ENCODE measurements at regions not wholly inside any gene's neighbourhood (a gene's known extent, or its start where the extent isn't known, plus 50 kb on each side); places are given as distances from the start of the nearest gene placed in this dataset.

GRCh38 chr2:2523461-2524347 lies 192.6 kb upstream of the MYT1L start:
- Mint-ChIP-seq H3K9me3 (peaks cover 9% of the 10 kb centered on the region), H3K4me1 (no peaks in the 10 kb centered on the region), H3K27me3 (no peaks in the 10 kb centered on the region), H3K36me3 (ENCODE audit: insufficient read depth) (no peaks in the 10 kb centered on the region), H3K4me3 (no peak overlapping the region), H3K27ac (ENCODE audit: low read depth) (no peak overlapping the region)
- ATAC-seq (replicated peaks; ENCODE audit: extremely low read depth, poor library complexity, severe bottlenecking) = no peak
- DNase-seq (ENCODE audit: low spot score in 2 of 2) = no peak

GRCh38 chr2:2520401-2520811 lies 189.3 kb upstream of the MYT1L start:
- Mint-ChIP-seq H3K9me3 (peaks cover 15% of the 10 kb centered on the region), H3K27ac (ENCODE audit: low read depth) (no peak overlapping the region), H3K36me3 (ENCODE audit: insufficient read depth) (no peaks in the 10 kb centered on the region), H3K4me1 (no peaks in the 10 kb centered on the region), H3K4me3 (no peak overlapping the region), H3K27me3 (peaks cover 9% of the 10 kb centered on the region)
- no peak for DNase-seq (ENCODE audit: low spot score in 2 of 2)
- ATAC-seq (replicated peaks; ENCODE audit: extremely low read depth, poor library complexity, severe bottlenecking) = no peak

GRCh38 chr2:2519381-2519780 lies 188.3 kb upstream of the MYT1L start:
- H3K4me3 Mint-ChIP-seq = no peak overlapping the region
- no peaks in the 10 kb centered on the region for H3K36me3 Mint-ChIP-seq (ENCODE audit: insufficient read depth)
- DNase-seq (ENCODE audit: low spot score in 2 of 2) = no peak
- H3K4me1 Mint-ChIP-seq = no peaks in the 10 kb centered on the region
- H3K27me3 Mint-ChIP-seq = peaks cover 9% of the 10 kb centered on the region
- H3K27ac Mint-ChIP-seq (ENCODE audit: low read depth) = no peak overlapping the region
- no peak for ATAC-seq (replicated peaks; ENCODE audit: extremely low read depth, poor library complexity, severe bottlenecking)
- H3K9me3 Mint-ChIP-seq = peaks cover 15% of the 10 kb centered on the region

- Mint-ChIP-seq H3K9me3 (peaks cover 15% of the 10 kb centered on the region), H3K4me3 (no peak overlapping the region), H3K36me3 (ENCODE audit: insufficient read depth) (no peaks in the 10 kb centered on the region)
Measured at GRCh38 chr2:2517399-2517798, 186.3 kb upstream of the MYT1L start.

GRCh38 chr2:2516386-2516785 lies 185.3 kb upstream of the MYT1L start:
- H3K9me3 Mint-ChIP-seq = peaks cover 6% of the 10 kb centered on the region
- ATAC-seq (replicated peaks; ENCODE audit: extremely low read depth, poor library complexity, severe bottlenecking) (no peak), DNase-seq (ENCODE audit: low spot score in 2 of 2) (no peak)
- no peaks in the 10 kb centered on the region for H3K36me3 Mint-ChIP-seq (ENCODE audit: insufficient read depth)
- H3K4me1 Mint-ChIP-seq = no peaks in the 10 kb centered on the region
- H3K4me3 Mint-ChIP-seq = no peak overlapping the region
- H3K27me3 Mint-ChIP-seq = peaks cover 9% of the 10 kb centered on the region
- no peak overlapping the region for H3K27ac Mint-ChIP-seq (ENCODE audit: low read depth)

More at GRCh38 chr2:2517399-2517798, 186.3 kb upstream of the MYT1L start:
- no peak for ATAC-seq (replicated peaks; ENCODE audit: extremely low read depth, poor library complexity, severe bottlenecking)
- no peak for DNase-seq (ENCODE audit: low spot score in 2 of 2)
- H3K27ac Mint-ChIP-seq (ENCODE audit: low read depth) = no peak overlapping the region
- no peaks in the 10 kb centered on the region for H3K4me1 Mint-ChIP-seq
- peaks cover 9% of the 10 kb centered on the region for H3K27me3 Mint-ChIP-seq

- no peaks in the 10 kb centered on the region for H3K4me1 Mint-ChIP-seq
- H3K9me3 Mint-ChIP-seq = peaks cover 11% of the 10 kb centered on the region
- ATAC-seq (replicated peaks; ENCODE audit: extremely low read depth, poor library complexity, severe bottlenecking) (no peak), DNase-seq (ENCODE audit: low spot score in 2 of 2) (no peak)
- H3K36me3 Mint-ChIP-seq (ENCODE audit: insufficient read depth) = no peaks in the 10 kb centered on the region
- H3K27ac Mint-ChIP-seq (ENCODE audit: low read depth) = no peak overlapping the region
- H3K27me3 Mint-ChIP-seq = peaks cover 9% of the 10 kb centered on the region
- H3K4me3 Mint-ChIP-seq = no peak overlapping the region
Measured at GRCh38 chr2:2512931-2513330, 181.9 kb upstream of the MYT1L start.

GRCh38 chr2:2507417-2507997 lies 176.4 kb upstream of the MYT1L start:
- DNase-seq (ENCODE audit: low spot score in 2 of 2) = no peak
- H3K9me3 Mint-ChIP-seq = peaks cover 5% of the 10 kb centered on the region

GRCh38 chr2:2506536-2506935 lies 175.5 kb upstream of the MYT1L start:
- no peaks in the 10 kb centered on the region for H3K4me1 Mint-ChIP-seq
- no peak overlapping the region for H3K27ac Mint-ChIP-seq (ENCODE audit: low read depth)
- no peaks in the 10 kb centered on the region for H3K36me3 Mint-ChIP-seq (ENCODE audit: insufficient read depth)
- H3K9me3 Mint-ChIP-seq = peaks cover 5% of the 10 kb centered on the region
- DNase-seq (ENCODE audit: low spot score in 2 of 2) (no peak), ATAC-seq (replicated peaks; ENCODE audit: extremely low read depth, poor library complexity, severe bottlenecking) (no peak)
- no peak overlapping the region for H3K4me3 Mint-ChIP-seq
- peaks cover 10% of the 10 kb centered on the region for H3K27me3 Mint-ChIP-seq

More at GRCh38 chr2:2507417-2507997, 176.4 kb upstream of the MYT1L start:
- H3K36me3 Mint-ChIP-seq (ENCODE audit: insufficient read depth) = no peaks in the 10 kb centered on the region
- H3K27me3 Mint-ChIP-seq = peaks cover 10% of the 10 kb centered on the region
- ATAC-seq (replicated peaks; ENCODE audit: extremely low read depth, poor library complexity, severe bottlenecking) = no peak
- H3K4me1 Mint-ChIP-seq = no peaks in the 10 kb centered on the region
- no peak overlapping the region for H3K27ac Mint-ChIP-seq (ENCODE audit: low read depth)
- H3K4me3 Mint-ChIP-seq = no peak overlapping the region

GRCh38 chr2:2505604-2506003 lies 174.5 kb upstream of the MYT1L start:
- Mint-ChIP-seq H3K9me3 (peaks cover 5% of the 10 kb centered on the region), H3K27me3 (peaks cover 10% of the 10 kb centered on the region), H3K27ac (ENCODE audit: low read depth) (no peak overlapping the region), H3K36me3 (ENCODE audit: insufficient read depth) (no peaks in the 10 kb centered on the region), H3K4me3 (no peak overlapping the region), H3K4me1 (no peaks in the 10 kb centered on the region)
- no peak for ATAC-seq (replicated peaks; ENCODE audit: extremely low read depth, poor library complexity, severe bottlenecking)
- no peak for DNase-seq (ENCODE audit: low spot score in 2 of 2)

- Mint-ChIP-seq H3K36me3 (ENCODE audit: insufficient read depth) (no peaks in the 10 kb centered on the region), H3K4me3 (no peak overlapping the region), H3K27me3 (peaks cover 10% of the 10 kb centered on the region), H3K4me1 (no peaks in the 10 kb centered on the region), H3K9me3 (no peaks in the 10 kb centered on the region), H3K27ac (ENCODE audit: low read depth) (no peak overlapping the region)
- ATAC-seq (replicated peaks; ENCODE audit: extremely low read depth, poor library complexity, severe bottlenecking) = no peak
- DNase-seq (ENCODE audit: low spot score in 2 of 2) = no peak
Measured at GRCh38 chr2:2503864-2504418, 172.9 kb upstream of the MYT1L start.

- no peak overlapping the region for H3K4me3 Mint-ChIP-seq
- no peaks in the 10 kb centered on the region for H3K36me3 Mint-ChIP-seq (ENCODE audit: insufficient read depth)
- DNase-seq (ENCODE audit: low spot score in 2 of 2) (no peak), ATAC-seq (replicated peaks; ENCODE audit: extremely low read depth, poor library complexity, severe bottlenecking) (no peak)
- peaks cover 10% of the 10 kb centered on the region for H3K27me3 Mint-ChIP-seq
- no peaks in the 10 kb centered on the region for H3K4me1 Mint-ChIP-seq
- H3K9me3 Mint-ChIP-seq = no peaks in the 10 kb centered on the region
- H3K27ac Mint-ChIP-seq (ENCODE audit: low read depth) = no peak overlapping the region
Measured at GRCh38 chr2:2502201-2502549, 171.1 kb upstream of the MYT1L start.

GRCh38 chr2:2501454-2502200 lies 170.6 kb upstream of the MYT1L start:
- Mint-ChIP-seq H3K27me3 (peaks cover 9% of the 10 kb centered on the region), H3K4me3 (no peak overlapping the region), H3K27ac (ENCODE audit: low read depth) (no peak overlapping the region), H3K4me1 (no peaks in the 10 kb centered on the region), H3K9me3 (no peaks in the 10 kb centered on the region), H3K36me3 (ENCODE audit: insufficient read depth) (no peaks in the 10 kb centered on the region)
- DNase-seq (ENCODE audit: low spot score in 2 of 2) (no peak), ATAC-seq (replicated peaks; ENCODE audit: extremely low read depth, poor library complexity, severe bottlenecking) (no peak)
